PC-9 (cell line): ENCODE measurements at regions not wholly inside any gene's neighbourhood (a gene's known extent, or its start where the extent isn't known, plus 50 kb on each side); places are given as distances from the start of the nearest gene placed in this dataset.
"Not testable (repeated sequence)": the region's sequence is repeated elsewhere in the genome, so short reads cannot be mapped to it uniquely, and the experiment has no call there.

Experiments used
- CTCF ChIP-seq: fragments of 200-600 bp; sonication (generic); conservative IDR thresholded peaks from 2 replicates; pipeline ENCODE4 v1.6.1; 2017; ENCODE audit warnings: mixed run types, antibody characterized with exemption, mild to moderate bottlenecking, moderate library complexity
- EZH2 ChIP-seq: fragments of 200-600 bp; sonication (generic); IDR thresholded peaks from 2 replicates; pipeline ENCODE4 v1.8.0; 2017; ENCODE audit warnings: antibody characterized with exemption, low read depth

DNA sequence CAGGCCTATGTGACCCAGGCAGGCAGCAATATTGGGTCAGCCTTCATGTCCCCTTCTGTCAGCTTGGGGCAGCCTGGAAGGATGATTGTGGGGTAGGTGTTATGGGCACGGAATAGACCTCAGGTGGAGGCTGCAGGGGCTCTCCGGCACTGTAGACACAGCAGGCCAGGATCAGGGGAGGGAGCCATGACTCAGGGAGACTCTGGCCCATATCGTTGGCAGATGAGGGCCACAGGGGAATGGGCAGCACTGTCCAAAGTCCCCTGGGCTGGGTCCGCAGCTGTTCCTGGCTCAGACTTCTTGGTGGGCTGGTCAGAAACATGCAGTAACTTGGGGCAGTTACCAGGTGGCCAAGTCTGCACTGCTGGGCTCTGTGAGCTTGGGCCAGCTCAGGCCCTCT is 3080.1 kb downstream of the RPIA start:
- not testable (repeated sequence) for TF ChIP-seq CTCF, EZH2
